HG03095 (cell line): ENCODE measurements at regions not wholly inside any gene's neighbourhood (a gene's known extent, or its start where the extent isn't known, plus 50 kb on each side); places are given as distances from the start of the nearest gene placed in this dataset.

Experiments used
- ATAC-seq: cut with Tn5 transposase; IDR thresholded peaks from one replicate; pipeline ENCODE4 v1.9.1; 2021; ENCODE audit warnings: moderate library complexity; ENCODE audit not compliant: unreplicated experiment

DNA sequence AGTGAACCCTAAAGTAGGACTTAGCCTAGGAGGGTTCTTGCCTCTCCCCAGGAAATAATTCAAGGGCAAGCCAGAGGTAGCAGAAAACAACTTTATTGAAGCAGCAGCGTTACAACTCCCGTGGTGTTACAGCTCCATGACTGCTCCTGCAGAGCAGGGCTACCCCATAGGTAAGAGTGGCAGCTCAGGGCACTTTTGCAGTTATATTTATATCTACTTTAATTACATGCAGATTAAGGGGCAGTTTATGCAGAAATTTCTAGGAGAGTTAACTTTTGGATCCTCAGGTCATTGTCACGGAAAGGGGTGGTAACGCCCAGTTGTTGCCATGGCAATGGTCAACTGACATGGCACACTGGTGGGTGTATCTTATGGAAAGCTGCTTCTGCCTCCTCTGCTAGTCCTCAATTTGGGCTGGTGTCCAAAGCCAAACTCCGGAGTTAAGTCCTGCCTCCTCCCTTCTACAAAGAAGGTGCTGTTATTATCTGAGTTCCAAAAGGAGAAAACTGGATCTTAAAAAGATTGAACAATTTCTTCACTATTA is 1413.0 kb downstream of the DSC3 start:
- ATAC-seq, result no peak

DNA sequence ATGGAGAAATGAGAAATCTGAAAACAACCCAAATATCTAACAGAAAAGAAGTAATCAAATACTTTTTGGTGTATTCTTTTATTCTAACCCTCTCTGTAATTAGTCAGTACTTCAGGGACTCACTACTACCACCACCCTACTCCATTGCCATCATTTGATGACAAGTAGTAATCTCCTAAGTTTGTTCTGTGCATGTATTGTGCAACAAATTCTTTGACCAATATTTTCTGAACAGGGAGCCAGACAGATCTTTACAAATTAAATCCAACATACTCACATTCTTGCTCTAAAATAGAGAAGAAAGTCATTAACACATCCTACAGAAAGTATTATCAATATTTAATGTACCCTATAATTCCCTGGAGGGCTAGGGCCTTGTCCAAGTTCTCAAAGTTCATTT is 1416.4 kb downstream of the DSC3 start:
- ATAC-seq, result no peak

DNA sequence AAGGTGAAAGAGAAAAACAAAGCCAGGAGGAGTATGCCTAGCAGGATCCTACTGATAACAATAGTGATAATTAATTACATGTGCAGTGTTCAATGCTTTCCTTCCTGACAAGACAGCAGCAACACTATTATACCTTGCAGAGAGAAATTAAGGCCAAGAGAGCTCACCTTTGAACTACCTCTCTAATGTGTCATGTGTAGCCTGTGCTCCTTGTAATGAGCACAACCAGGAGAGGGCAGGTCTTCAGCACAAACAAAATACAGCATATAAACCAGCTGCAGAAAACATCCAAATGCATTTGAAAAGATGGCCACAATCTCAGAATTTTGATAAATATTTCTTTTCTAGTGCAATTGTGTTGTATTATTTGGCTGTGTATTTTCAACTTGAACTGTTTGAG is 1425.7 kb downstream of the DSC3 start:
- no peak for ATAC-seq

DNA sequence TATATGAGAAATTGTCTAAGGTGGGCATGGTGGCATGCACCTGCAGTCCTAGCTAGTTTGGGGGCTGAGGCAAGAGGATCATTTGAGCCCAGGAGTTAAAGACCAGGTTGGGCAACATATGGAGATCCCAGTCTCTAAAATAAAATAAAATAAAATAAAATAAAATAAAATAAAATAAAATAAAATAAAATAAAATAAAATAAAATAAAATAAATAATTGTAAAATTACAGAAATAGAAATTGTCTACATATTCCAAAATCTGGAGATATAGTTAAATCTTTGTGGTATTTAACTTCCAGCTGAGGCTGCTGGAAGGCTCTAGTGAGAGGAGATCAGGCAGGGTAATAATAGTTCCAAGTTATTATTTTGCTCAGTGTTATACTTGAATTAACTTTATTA is 1432.1 kb upstream of the CDH2 start:
- ATAC-seq, result no peak

DNA sequence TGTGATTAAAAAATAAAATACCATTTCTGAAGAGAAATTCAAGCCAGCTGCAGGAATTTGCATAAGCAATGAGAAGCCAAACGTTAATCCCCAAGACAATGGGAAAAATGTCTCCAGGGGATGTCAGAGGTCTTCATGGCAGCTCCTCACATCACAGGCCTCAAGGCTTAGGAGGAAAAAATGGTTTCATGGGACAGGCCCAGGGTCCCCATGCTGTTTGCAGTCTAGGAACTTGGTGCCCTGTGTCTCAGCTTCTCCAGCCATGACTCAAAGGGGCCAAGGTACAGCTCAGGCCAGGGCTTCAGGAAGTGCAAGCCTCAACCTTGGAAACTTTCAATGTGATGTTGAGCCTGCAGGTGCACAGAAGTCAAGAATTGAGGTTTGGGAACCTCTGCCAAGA is 1428.4 kb upstream of the CDH2 start:
- ATAC-seq, result no peak

DNA sequence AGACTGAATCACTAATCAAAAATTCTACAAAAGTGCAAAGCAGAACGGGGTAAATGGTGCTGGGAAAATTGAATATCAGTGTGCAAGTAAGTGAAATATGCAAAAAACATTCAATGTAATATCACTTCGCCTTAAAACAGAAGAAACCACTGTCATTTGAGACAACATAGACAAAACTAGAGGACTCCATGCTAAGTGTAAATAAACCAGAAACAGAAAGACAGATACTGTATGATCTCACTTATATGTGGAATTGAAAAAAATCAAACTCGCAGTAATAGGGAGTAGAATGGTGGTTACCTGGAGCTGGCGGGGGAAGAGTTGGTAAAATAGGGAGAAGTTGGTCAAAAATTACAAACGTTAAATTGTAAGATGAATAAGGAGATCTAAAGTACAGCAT is 1420.0 kb upstream of the CDH2 start:
- no peak for ATAC-seq

GRCh38 chr18:29594493-29594892 is 1417.6 kb upstream of the CDH2 start:
- ATAC-seq, result no peak

- ATAC-seq, result no peak
Measured at GRCh38 chr18:29588446-29589100, 1411.6 kb upstream of the CDH2 start.

DNA sequence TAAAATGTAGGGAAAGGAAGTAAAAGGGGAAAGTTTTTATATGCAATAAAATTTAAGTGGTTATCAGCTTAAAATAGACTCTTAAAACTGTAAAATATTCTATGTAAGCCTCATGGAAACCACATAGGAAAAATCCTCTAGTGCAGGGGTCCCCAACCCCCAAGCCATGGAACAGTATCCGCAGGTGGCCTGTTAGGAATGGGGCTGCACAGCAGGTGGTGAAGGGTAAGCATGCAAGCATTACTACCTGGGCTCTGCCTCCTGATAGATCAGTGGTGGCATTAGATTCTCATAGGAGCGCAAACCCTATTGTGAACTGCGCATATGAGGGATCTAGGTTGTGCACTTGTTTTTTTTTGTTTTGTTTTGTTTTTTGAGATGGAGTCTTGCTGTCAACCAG is 1409.3 kb upstream of the CDH2 start:
- ATAC-seq, result no peak

DNA sequence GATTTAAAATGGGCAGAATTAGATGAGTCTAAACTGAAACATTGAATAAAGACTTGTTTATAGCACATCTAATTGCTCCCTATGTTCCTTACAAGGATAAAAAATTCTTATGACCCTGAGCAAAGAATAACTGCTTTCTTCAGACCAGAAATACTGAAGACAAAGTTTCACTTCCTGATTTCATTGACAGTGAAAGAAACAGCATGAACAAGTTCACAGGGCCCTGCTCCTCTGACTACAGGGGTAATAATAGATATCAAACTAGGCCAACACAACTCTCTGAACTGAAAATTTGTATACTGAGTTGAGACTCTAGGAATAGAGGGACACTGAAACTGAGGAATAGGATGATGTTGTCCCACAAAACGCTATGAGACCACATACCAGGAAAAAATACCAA is 1383.3 kb upstream of the CDH2 start:
- ATAC-seq, result peak; percentile 81

- no peak for ATAC-seq
Measured at GRCh38 chr18:29556070-29556469, 1379.1 kb upstream of the CDH2 start.

DNA sequence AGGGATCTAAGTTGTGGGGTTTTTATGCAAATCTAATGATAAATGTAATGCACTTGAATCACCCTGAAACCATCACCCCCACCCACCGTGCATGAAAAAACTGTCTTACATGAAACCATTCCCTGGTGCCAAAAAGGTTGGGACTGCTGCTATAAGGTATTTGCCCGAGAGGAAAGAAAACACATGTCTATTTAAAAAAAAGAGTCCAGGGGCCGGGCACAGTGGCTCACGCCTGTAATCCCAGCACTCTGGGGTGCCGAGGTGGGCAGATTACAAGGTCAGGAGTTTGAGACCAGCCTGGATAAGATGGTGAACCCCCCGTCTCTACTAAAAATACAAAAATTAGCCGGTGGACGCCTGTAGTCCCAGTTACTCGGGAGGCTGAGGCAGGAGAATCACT is 1372.8 kb upstream of the CDH2 start:
- no peak for ATAC-seq

DNA sequence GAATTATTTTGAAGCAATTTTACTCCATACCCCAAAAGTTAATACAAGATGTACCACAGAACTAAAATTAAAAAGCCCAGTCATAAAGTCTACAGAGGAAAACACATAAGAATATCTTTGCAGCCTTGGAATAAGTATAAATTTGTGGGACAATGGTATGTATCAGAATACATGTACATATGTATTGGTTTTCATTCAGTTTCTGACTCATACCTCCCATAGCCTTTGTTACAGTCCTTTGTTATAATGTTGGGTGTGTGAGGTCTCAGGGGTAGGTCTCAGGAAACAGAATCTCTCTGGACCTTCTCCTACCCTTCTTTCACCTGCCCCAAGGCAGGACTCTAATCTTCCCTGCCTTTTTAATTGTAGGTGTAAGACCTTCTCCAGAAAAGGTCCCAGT is 1370.7 kb upstream of the CDH2 start:
- no peak for ATAC-seq

DNA sequence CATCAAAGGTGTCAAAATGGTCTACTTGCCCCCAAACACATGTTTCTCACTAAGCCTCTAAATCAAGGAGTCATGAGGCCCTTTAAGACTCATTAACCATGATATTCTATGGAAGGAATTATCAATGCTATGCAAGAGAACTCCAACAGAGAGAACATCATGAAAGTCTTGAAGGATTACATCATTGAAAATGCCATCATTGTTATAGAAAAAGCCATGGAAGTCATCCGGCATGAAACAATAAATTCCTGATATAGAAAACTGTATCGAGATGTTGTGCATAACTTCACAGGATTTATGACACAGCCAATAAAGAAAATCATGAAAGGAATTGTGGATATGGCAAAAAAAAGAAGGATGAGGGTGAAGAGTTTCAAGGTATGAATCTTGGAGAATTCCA is 1363.6 kb upstream of the CDH2 start:
- no peak for ATAC-seq

DNA sequence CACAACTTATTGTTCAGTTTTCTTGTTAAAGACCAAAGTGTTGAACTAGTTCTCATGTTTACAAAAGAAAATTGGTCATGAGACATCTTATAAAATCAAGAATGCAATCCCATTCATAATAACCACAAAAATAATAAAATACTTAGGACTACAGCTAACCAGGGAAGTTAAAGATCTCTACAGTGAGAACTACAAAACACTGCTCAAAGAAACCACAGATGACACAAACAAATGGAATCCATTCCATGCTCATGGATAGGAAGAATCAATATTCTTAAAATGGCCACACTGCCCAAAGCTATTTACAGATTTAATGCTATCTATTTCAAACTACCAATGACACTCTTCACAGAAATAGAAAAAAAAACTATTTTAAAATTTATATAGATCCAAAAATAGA is 1354.8 kb upstream of the CDH2 start:
- no peak for ATAC-seq

DNA sequence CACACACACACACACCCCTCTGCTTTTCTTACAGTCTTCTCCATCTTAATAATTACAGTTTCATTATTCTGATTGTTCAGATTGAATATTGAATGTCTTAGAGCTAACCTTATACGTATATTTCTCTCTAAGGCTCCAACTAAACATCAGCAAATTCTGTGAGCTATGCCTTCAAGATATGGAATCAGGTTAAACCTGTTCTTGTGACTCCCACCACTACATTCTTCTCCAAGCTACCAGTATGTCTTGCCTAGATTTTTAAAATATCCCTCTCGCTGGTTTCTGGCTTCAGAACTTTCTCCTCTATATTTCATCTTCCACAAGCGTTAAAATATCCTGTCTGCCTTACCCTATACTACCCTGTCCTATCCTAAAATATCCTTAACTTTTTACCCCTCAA is 1346.4 kb upstream of the CDH2 start:
- ATAC-seq, result no peak

DNA sequence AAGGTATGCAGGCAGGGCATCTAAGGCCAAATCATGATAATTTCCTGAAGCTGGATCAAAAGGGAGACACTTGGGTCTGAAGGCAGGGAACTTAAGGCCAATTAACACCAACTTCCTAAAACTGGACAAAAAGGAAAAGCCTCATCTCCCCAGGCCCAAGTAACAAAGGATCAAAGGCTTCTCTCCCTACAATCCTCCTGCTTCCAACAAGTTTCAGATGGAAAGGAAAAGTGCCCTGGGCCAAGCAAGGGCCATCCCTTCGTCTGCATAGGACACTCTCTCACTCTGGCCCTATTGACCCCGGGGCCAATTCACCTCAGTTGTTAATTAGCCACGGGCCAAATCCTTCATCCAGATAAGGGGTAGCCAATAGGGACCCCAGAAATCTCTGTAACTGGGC is 1335.8 kb upstream of the CDH2 start:
- ATAC-seq, result no peak

GRCh38 chr18:29512203-29512602 is 1335.3 kb upstream of the CDH2 start:
- no peak for ATAC-seq

DNA sequence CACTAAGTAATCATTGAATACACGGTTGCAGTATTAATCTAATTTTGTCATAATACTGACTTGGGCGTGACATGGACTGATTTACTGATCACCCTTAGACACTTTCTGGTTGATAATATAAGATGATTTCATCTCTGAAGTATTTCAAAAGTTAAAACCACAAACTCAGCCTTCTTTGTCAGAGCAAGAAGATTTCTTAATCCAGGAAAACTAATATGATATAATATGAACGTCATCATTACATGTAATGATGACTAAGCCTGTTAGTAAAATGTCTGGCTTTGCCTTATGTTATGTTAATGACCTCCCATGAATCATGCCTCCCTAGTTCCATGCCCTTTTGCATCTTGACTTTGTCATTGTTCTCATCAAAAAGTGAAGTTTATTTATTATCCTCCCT is 1325.0 kb upstream of the CDH2 start:
- no peak for ATAC-seq

- ATAC-seq, result no peak
Measured at GRCh38 chr18:29496152-29496680, 1319.3 kb upstream of the CDH2 start.

- no peak for ATAC-seq
Measured at GRCh38 chr18:29494371-29494770, 1317.4 kb upstream of the CDH2 start.

- no peak for ATAC-seq
Measured at GRCh38 chr18:29491907-29492306, 1315.0 kb upstream of the CDH2 start.

DNA sequence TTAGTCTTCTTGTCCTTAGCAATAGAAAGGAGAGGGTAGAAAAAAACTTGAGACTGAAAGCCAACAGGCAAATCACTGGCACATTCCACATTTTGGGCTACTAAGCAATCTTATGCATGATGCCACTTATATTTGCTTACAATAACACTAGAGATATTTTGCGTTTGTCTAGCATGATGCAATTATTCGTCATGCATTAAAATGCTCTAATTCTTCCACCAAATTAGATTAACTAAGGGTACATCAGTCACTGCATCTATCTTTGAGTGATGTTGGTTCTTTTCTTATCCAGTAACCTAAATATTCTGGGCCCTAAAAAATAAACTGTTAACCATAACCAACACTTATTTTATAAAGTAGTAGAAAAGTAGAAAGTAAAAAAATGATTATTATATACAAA is 1311.7 kb upstream of the CDH2 start:
- ATAC-seq, result no peak
